GM23248 (cell line): ENCODE measurements at regions not wholly inside any gene's neighbourhood (a gene's known extent, or its start where the extent isn't known, plus 50 kb on each side); places are given as distances from the start of the nearest gene placed in this dataset.
A peak's percentile ranks its signal among the peaks of the same experiment; 100 is the strongest.

ENCODE experiments used
- DNase-seq: peaks from one replicate; pipeline ENCODE4 v3.0.0-alpha.2; 2015
- H2AFZ ChIP-seq: fragments of 200-600 bp; sonication (generic); 2 replicates; pipeline ENCODE4 v1.6.1; 2016; ENCODE audit warnings: antibody characterized with exemption
- H3F3A ChIP-seq: fragments of 200-600 bp; sonication (generic); 2 replicates; pipeline ENCODE4 v1.6.1; 2016; ENCODE audit warnings: mild to moderate bottlenecking, antibody characterized with exemption, mixed run types; ENCODE audit not compliant: insufficient read depth
- H3K27ac ChIP-seq: fragments of 200-600 bp; sonication (generic); 2 replicates; pipeline ENCODE4 v1.5.1; 2016; ENCODE audit warnings: mild to moderate bottlenecking
- H3K27me3 ChIP-seq: fragments of 200-600 bp; sonication (generic); replicated peaks from 2 replicates; pipeline ENCODE4 v1.6.1; 2016; ENCODE audit warnings: mild to moderate bottlenecking; ENCODE audit not compliant: insufficient read depth
- H3K36me3 ChIP-seq: fragments of 200-600 bp; sonication (generic); 2 replicates; pipeline ENCODE4 v1.6.1; 2016; ENCODE audit warnings: low read depth, mild to moderate bottlenecking
- H3K4me1 ChIP-seq: fragments of 200-600 bp; sonication (generic); 2 replicates; pipeline ENCODE4 v1.6.1; 2016; ENCODE audit warnings: mild to moderate bottlenecking; ENCODE audit not compliant: insufficient read depth
- H3K4me2 ChIP-seq: fragments of 200-600 bp; sonication (generic); one replicate; pipeline ENCODE4 v1.6.1; 2016; ENCODE audit warnings: mild to moderate bottlenecking; ENCODE audit not compliant: unreplicated experiment
- H3K4me3 ChIP-seq: fragments of 200-600 bp; sonication (generic); 2 replicates; pipeline ENCODE4 v1.5.1; 2016; ENCODE audit warnings: mild to moderate bottlenecking
- H3K79me2 ChIP-seq: fragments of 200-600 bp; sonication (generic); 2 replicates; pipeline ENCODE4 v1.6.1; 2016; ENCODE audit warnings: mild to moderate bottlenecking; ENCODE audit not compliant: insufficient read depth
- H3K9ac ChIP-seq: fragments of 200-600 bp; sonication (generic); 2 replicates; pipeline ENCODE4 v1.6.1; 2016; ENCODE audit warnings: mild to moderate bottlenecking
- H3K9me2 ChIP-seq: fragments of 200-600 bp; sonication (generic); 2 replicates; pipeline ENCODE4 v1.6.1; 2016; ENCODE audit warnings: mixed run types, mild to moderate bottlenecking, moderate library complexity; ENCODE audit not compliant: insufficient read depth
- H3K9me3 ChIP-seq: fragments of 200-600 bp; sonication (generic); one replicate; pipeline ENCODE4 v1.6.1; 2017; ENCODE audit warnings: low read depth
- H4K20me1 ChIP-seq: fragments of 200-600 bp; sonication (generic); 2 replicates; pipeline ENCODE4 v1.6.0; 2016; ENCODE audit not compliant: insufficient read depth
- EZH2 ChIP-seq: fragments of 200-600 bp; sonication (generic); IDR thresholded peaks from 2 replicates; pipeline ENCODE4 v1.6.1; 2018; ENCODE audit warnings: antibody characterized with exemption, mild to moderate bottlenecking; ENCODE audit not compliant: insufficient read depth, poor library complexity, severe bottlenecking
- EZH2phosphoT487 ChIP-seq: fragments of 200-600 bp; sonication (generic); IDR thresholded peaks from 2 replicates; pipeline ENCODE4 v1.6.1; 2018; ENCODE audit warnings: antibody characterized with exemption, moderate library complexity, mild to moderate bottlenecking, low read depth; ENCODE audit not compliant: insufficient read depth
- WGBS, 2 experiments: methylation state at CpG; one replicate each; pipeline ENCODE4 v1.1.6; 2015 to 2017; ENCODE audit warnings: low lambda C conversion rate in 2 of 2, low coverage in 1 of 2; ENCODE audit errors: missing lambda C conversion rate in 2 of 2; 5-methylcytosine and 5-hydroxymethylcytosine counted together
- in situ Hi-C: fragments of 300-500 bp; cut with MboI; formaldehyde crosslinking; loops from 2 replicates; pipeline ENCODE4 v1.15.0; 2020

DNA sequence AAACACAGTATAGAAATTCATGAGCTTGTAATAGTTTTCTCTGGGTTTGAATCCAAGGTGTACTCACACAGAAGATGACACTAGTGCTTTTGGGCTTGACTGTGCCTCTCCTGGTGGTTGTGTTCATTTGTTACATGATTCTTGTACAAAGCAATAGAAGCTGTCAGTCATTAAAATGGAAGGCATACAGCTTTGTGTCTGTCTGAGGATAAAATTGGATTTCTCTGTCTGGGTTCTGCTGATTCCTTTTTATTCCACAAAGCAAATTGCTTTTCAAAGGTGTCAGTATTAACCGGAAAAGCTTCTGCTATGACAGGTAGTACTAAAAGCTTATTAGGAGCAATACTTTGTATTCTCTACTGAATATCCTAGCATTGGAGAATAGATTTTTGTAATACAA is 361.2 kb downstream of the SLC6A15 start:
- Histone ChIP-seq H3K9me2 (no peaks in the 10 kb centered on the region; the same call in 1 of the 2 replicates), H3K4me2 (no peak overlapping the region)
- 92 to 94% methylated on average over 1 of the region's 1 CpG for WGBS, 2 experiments

DNA sequence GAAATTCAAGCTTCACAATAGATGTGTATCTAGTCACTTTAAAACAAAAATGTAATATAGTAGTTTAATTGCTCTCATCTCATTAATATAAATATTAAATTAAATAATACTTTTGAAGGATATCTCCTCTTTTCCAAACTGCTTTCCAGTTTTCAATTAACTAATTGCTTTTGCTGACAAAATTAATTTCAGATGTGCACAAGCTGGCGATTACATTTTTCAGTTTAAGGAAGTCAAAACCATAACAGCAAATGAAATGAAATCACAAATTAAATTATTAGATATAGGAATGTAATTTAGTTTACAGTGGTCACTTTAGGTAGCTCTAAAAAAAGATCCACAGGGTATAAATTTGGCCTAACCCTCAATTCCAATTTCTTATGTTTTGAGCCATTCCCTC is 362.1 kb downstream of the SLC6A15 start:
- 57 to 76% methylated on average over 1 of the region's 1 CpG for WGBS, 2 experiments
- Histone ChIP-seq H3K36me3 (no peaks in the 10 kb centered on the region), H3K9ac (no peak overlapping the region), H3K4me2 (no peak overlapping the region), H3K4me1 (no peaks in the 10 kb centered on the region), H3K27me3 (no peaks in the 10 kb centered on the region), H3K79me2 (no peaks in the 10 kb centered on the region), H2AFZ (peak overlapping the region; percentile 72), H4K20me1 (no peaks in the 10 kb centered on the region), H3F3A (no peaks in the 10 kb centered on the region), H3K27ac (no peak overlapping the region), H3K9me2 (no peaks in the 10 kb centered on the region; the same call in 1 of the 2 replicates), H3K9me3 (no peaks in the 10 kb centered on the region), H3K4me3 (no peak overlapping the region)
- in situ Hi-C loops = no loop called here
- DNase-seq = no peak
- no peak for TF ChIP-seq EZH2phosphoT487
- TF ChIP-seq EZH2 = no peak

More for the DNA sequence above, 361.2 kb downstream of the SLC6A15 start:
- Histone ChIP-seq H3K36me3 (no peaks in the 10 kb centered on the region), H3K27ac (no peak overlapping the region), H3F3A (no peaks in the 10 kb centered on the region), H3K79me2 (no peaks in the 10 kb centered on the region), H3K27me3 (no peaks in the 10 kb centered on the region), H3K9me3 (no peaks in the 10 kb centered on the region), H3K4me1 (no peaks in the 10 kb centered on the region), H3K9ac (no peak overlapping the region), H2AFZ (peak overlapping the region; percentile 72), H3K4me3 (no peak overlapping the region), H4K20me1 (no peaks in the 10 kb centered on the region)
- no peak for TF ChIP-seq EZH2
- TF ChIP-seq EZH2phosphoT487 = no peak
- no peak for DNase-seq
- in situ Hi-C loops = no loop called here

DNA sequence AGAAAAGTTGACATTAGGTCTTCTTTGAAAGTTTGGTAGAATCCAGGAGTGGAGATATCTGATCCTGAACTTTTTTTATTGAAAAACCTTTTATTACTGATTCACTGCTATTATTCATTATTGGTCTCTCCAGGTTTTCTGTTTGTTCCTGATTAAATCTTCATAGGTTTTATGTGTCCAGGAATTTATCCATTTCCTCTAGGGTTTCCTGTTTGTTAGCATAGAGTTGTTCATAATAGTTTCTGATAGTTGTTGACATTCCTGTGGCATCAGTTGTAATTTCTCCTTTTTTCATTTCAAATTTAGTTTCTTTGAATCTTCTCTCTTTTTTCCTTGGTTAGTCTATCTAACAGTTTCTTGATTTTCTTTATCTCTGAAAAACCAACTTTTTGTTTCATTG is 370.3 kb downstream of the SLC6A15 start:
- Histone ChIP-seq H3K9me3 (no peaks in the 10 kb centered on the region), H3F3A (no peaks in the 10 kb centered on the region), H4K20me1 (no peaks in the 10 kb centered on the region), H3K9me2 (no peaks in the 10 kb centered on the region), H3K36me3 (no peaks in the 10 kb centered on the region), H3K27ac (no peak overlapping the region), H2AFZ (no peak overlapping the region), H3K9ac (no peak overlapping the region), H3K4me2 (no peak overlapping the region), H3K79me2 (no peaks in the 10 kb centered on the region), H3K4me3 (no peak overlapping the region), H3K27me3 (no peaks in the 10 kb centered on the region), H3K4me1 (peaks cover 7% of the 10 kb centered on the region; the same call in 1 of the 2 replicates)
- no peak for TF ChIP-seq EZH2
- TF ChIP-seq EZH2phosphoT487 = no peak
- in situ Hi-C loops = no loop called here
- no peak for DNase-seq

DNA sequence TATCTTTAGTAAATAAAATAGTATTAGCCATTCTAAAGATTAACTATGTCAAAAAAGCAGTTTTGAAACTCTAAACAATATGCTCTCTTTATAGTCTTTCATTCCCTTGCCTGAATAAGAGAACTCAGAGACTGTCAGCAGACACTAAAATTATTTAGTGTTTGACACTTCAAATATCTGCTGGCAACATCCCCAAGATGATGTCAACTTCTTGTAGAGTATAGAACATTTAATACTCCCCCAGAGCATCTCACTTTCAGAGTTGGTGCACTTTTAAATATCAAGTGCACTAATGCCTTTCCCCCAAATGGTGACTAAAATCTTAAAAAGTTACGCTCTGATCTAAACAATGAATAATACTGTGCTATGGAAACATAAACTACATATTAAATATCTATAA is 374.9 kb downstream of the SLC6A15 start:
- Histone ChIP-seq H3F3A (no peaks in the 10 kb centered on the region), H3K9me3 (no peaks in the 10 kb centered on the region), H3K4me1 (peaks cover 6% of the 10 kb centered on the region; the same call in 1 of the 2 replicates), H3K9ac (no peak overlapping the region), H4K20me1 (no peaks in the 10 kb centered on the region), H3K27ac (no peak overlapping the region), H3K79me2 (no peaks in the 10 kb centered on the region), H3K9me2 (no peaks in the 10 kb centered on the region), H3K27me3 (no peaks in the 10 kb centered on the region), H2AFZ (no peak overlapping the region), H3K36me3 (no peaks in the 10 kb centered on the region), H3K4me2 (no peak overlapping the region), H3K4me3 (no peak overlapping the region)
- no peak for DNase-seq
- in situ Hi-C loops = no loop called here
- WGBS, 2 experiments = 83 to 92% methylated on average over 1 of the region's 1 CpG
- TF ChIP-seq EZH2 (no peak), EZH2phosphoT487 (no peak)

DNA sequence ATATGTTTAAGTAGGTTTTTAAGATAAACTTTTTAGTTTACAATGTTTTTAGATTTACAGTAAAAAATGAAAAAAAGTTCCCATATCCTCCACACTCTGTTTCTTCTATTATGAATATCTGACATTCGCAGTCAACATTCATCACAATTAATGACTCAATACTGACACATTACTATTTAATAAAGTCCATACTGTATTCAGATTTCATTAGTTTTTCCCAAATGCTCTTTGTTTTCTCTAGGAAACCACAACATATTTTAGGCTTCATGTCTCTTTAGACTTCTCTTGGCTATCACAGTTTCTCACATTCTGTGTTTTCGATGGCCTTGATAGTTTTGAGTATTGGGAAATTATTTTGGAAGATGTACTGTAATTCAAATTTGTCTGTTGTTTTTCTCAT is 399.8 kb downstream of the SLC6A15 start:
- peak overlapping the region; percentile 10; the same call in 1 of the 2 replicates for H2AFZ ChIP-seq
- no peak overlapping the region for H3K9ac ChIP-seq
- TF ChIP-seq EZH2phosphoT487 (no peak), EZH2 (no peak)
- no peak overlapping the region for H3K27ac ChIP-seq
- DNase-seq = peak; percentile 4
- peaks cover 20% of the 10 kb centered on the region; the same call in 1 of the 2 replicates for H3F3A ChIP-seq
- H3K27me3 ChIP-seq = no peaks in the 10 kb centered on the region
- 5 to 6% methylated on average over 2 of the region's 2 CpGs for WGBS, 2 experiments
- in situ Hi-C loops = no loop called here
- no peak overlapping the region for H3K4me2 ChIP-seq
- H3K4me3 ChIP-seq = no peak overlapping the region
- H3K79me2 ChIP-seq = no peaks in the 10 kb centered on the region
- no peaks in the 10 kb centered on the region for H3K36me3 ChIP-seq
- H3K4me1 ChIP-seq = peaks cover 18% of the 10 kb centered on the region; the same call in 1 of the 2 replicates
- H3K9me3 ChIP-seq = no peaks in the 10 kb centered on the region
- H3K9me2 ChIP-seq = no peaks in the 10 kb centered on the region
- H4K20me1 ChIP-seq = no peaks in the 10 kb centered on the region
